ENCODE measurements at regions not wholly inside any gene's neighbourhood (a gene's known extent, or its start where the extent isn't known, plus 50 kb on each side); places are given as distances from the start of the nearest gene placed in this dataset.

DNA sequence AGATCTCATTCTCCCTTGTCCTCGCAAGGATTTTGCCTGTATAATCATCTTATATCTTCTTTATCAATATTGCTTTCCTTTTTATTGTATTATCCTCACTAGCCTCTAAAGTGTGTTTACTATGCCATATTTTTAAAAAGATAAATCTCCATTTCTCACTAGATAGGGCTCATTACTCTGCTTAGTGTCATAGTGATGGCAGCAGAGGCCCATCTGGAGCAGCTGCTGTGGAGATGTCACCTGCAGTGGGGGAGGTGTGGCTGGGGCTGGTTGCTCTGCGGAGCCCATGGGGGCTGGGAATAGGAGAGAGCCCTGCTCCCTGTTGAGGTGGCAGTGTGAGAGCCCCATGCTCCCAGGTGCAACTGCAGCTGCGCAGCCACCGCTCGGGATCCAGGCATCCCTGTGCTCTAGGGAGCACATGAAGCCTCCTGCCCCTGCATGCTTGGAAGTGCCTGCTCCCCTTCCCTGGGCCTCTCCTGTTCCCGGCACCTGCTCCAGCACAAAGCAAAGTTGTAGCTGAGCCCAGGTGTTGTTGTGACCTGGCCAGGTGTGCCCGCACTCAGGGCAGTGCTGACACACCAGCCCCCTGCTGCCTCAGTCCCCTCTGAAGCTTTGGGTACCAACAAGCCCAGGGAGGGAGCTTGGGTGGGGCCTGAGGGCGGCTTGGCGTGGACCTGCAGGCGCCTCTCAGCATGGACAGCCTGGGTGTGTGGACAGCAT is 144.6 kb upstream of the MRPS30 start (continued):
- TF ChIP-seq ZNF850 (CRISPR knock-in tag; conservative IDR thresholded peaks at IDR 0.05) (no peak), MTF1 (CRISPR knock-in tag; IDR thresholded peaks at IDR 0.05) (no peak)

DNA sequence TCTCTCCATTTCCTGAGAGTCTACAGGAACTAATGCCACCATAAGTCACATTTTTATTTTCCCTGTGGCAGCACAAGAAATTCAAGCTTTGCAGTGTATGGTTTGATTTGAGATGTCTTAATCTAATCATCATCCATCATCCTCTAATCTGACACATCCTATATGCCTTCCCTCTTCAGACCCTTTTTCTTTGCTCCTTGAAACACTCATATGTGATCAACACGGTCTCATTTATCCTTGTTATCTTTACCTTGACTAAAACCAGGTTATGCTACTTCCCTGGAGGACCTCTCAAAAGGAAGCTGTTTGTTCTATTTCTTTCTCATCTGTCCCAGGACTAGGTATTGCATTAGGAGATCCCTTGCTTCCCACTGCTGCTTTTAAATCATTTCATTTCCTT is 146.9 kb upstream of the MRPS30 start:
- BruUV-seq (replicated peaks), result no TSS peak
- Histone ChIP-seq H3K4me2 (ENCODE audit: low read depth, low read length) (no peak overlapping the region), H3K9me3 (ENCODE audit: low read length) (peaks cover 34% of the 10 kb centered on the region), H2AFZ (ENCODE audit: low read length) (no peak overlapping the region), H4K20me1 (ENCODE audit: insufficient read depth, low read length) (no peaks in the 10 kb centered on the region), H3K9ac (ENCODE audit: insufficient read depth, low read depth, low read length) (no peak overlapping the region), H3K36me3 (replicated peaks in 1 of 2; ENCODE audit: control insufficient read depth in 1 of 2, insufficient read depth in 2 of 2, low read length in 2 of 2) (no peaks in the 10 kb centered on the region), H3K4me1 (ENCODE audit: insufficient read depth, low read length) (no peaks in the 10 kb centered on the region), H3K4me3 (replicated peaks in 1 of 3; ENCODE audit: insufficient read depth in 1 of 3, low read depth in 2 of 3, low read length in 3 of 3) (no peak overlapping the region), H3K79me2 (ENCODE audit: insufficient read depth, low read length) (no peaks in the 10 kb centered on the region), H3K27ac (ENCODE audit: extremely low read length, insufficient read depth, low read length) (no peak overlapping the region), H3K27me3 (ENCODE audit: control insufficient read depth in 1 of 2, insufficient read depth in 2 of 2, low read length in 2 of 2) (no peaks in the 10 kb centered on the region)
- in situ Hi-C loops (cut with HindIII; ENCODE audit: extremely low pct_ligation_motif_present, low pct_unique_long_range_greater_than_20kb), result no loop called here
- ChIA-PET CTCF (ENCODE audit: low intra/inter-chr PET ratio, low total read pairs) (no interaction called here), POLR2A (no interaction called here)
- DNase-seq (ENCODE audit: low spot score) (no peak), ATAC-seq (no peak), FAIRE-seq (no peak)
- TF ChIP-seq AHR (CRISPR knock-in tag; IDR thresholded peaks at IDR 0.05) (no peak), ZNF558 (CRISPR knock-in tag; IDR thresholded peaks at IDR 0.05; ENCODE audit: borderline replicate concordance) (no peak), HNRNPL (IDR thresholded peaks at IDR 0.05; ENCODE audit: low read depth, low read length) (no peak), SETDB1 (CRISPR knock-in tag; IDR thresholded peaks at IDR 0.05; ENCODE audit: borderline replicate concordance) (no peak), JUN (CRISPR knock-in tag; IDR thresholded peaks at IDR 0.05) (no peak), NCOA2 (CRISPR knock-in tag; IDR thresholded peaks at IDR 0.05) (no peak), ZNF337 (CRISPR knock-in tag; IDR thresholded peaks at IDR 0.05; ENCODE audit: borderline replicate concordance, low read depth) (no peak), ATF6 (CRISPR knock-in tag; conservative IDR thresholded peaks at IDR 0.05) (no peak)
- TF ChIP-seq, protein P1, sequence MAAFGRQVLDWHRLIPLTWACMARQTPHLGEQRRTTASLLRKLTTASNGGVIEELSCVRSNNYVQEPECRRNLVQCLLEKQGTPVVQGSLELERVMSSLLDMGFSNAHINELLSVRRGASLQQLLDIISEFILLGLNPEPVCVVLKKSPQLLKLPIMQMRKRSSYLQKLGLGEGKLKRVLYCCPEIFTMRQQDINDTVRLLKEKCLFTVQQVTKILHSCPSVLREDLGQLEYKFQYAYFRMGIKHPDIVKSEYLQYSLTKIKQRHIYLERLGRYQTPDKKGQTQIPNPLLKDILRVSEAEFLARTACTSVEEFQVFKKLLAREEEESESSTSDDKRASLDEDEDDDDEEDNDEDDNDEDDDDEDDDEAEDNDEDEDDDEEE (CRISPR knock-in tag; IDR thresholded peaks at IDR 0.05), result no peak
- intact Hi-C loops (cut with micrococcal nuclease; ENCODE audit: unreplicated experiment), result no loop called here
- 0% methylated on average over 1 of the region's 1 CpG for WGBS (ENCODE audit: low lambda C conversion rate)

Data from HepG2 (cell line).